ENCODE measurements at regions not wholly inside any gene's neighbourhood (a gene's known extent, or its start where the extent isn't known, plus 50 kb on each side); places are given as distances from the start of the nearest gene placed in this dataset.
"Not testable (repeated sequence)": the region's sequence is repeated elsewhere in the genome, so short reads cannot be mapped to it uniquely, and the experiment has no call there.

DNA sequence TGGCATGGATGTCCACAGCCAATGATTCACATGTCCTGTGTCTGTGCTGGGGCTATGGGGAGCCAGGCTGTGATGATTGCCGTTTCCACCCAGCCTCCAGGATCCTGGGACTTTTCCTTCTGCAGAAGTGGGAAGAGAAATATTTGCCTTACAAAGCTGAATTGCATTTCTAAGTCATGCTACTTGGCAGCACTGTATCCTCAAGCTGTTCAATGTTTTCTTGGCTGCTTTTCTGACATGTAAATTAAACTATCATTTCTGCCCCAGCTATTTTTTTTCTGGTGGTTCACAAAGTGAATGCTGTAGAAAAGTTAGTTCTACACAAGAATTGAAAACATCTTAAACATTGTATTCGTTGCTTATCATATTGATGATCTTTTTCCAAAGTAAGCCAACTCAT is 51.9 kb upstream of the TCERG1L start:
- Histone ChIP-seq H3K27me3 (ENCODE audit: control insufficient read depth, insufficient read depth, low read length) (no peaks in the 10 kb centered on the region), H3K4me3 (ENCODE audit: low read length) (no peak overlapping the region), H3K9me3 (ENCODE audit: control insufficient read depth, low read depth, low read length) (no peaks in the 10 kb centered on the region), H3K27ac (ENCODE audit: low read length) (no peak overlapping the region), H3K4me1 (ENCODE audit: control insufficient read depth, insufficient read depth, low read length) (no peaks in the 10 kb centered on the region), H3K36me3 (ENCODE audit: control insufficient read depth, insufficient read depth, low read length) (no peaks in the 10 kb centered on the region)
- WGBS (ENCODE audit: insufficient coverage, low lambda C conversion rate): no CpG with 5 or more reads among the region's 2 CpGs
- no peak for DNase-seq

DNA sequence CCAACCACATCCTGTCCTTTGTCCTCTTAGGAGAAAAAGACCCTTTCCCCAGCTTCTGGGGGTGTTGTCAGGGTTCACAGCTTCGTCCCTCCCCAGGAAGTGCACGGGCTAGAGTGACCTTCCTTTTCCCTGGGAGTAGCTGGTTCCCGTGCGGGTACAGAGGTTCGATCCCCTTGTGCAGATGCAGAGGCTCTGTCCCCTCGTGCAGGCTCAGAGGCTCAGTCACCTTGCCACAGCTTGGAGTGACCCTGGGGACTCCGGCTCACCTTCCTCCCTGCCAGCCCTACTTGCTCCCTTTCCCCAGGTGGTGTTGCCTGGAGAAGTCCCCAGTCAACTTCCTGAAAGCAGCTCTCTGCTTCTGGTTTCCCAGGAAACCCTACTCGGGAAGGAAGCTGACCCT is 60.0 kb upstream of the TCERG1L start:
- Histone ChIP-seq H3K9me3 (ENCODE audit: control insufficient read depth, low read depth, low read length) (peaks cover under 1% of the 10 kb centered on the region), H3K36me3 (ENCODE audit: control insufficient read depth, insufficient read depth, low read length) (no peaks in the 10 kb centered on the region), H3K4me1 (ENCODE audit: control insufficient read depth, insufficient read depth, low read length) (no peaks in the 10 kb centered on the region), H3K27ac (ENCODE audit: low read length) (no peak overlapping the region), H3K4me3 (ENCODE audit: low read length) (no peak overlapping the region), H3K27me3 (ENCODE audit: control insufficient read depth, insufficient read depth, low read length) (no peaks in the 10 kb centered on the region)
- WGBS (ENCODE audit: insufficient coverage, low lambda C conversion rate): no CpG with 5 or more reads among the region's 8 CpGs
- no peak for DNase-seq

DNA sequence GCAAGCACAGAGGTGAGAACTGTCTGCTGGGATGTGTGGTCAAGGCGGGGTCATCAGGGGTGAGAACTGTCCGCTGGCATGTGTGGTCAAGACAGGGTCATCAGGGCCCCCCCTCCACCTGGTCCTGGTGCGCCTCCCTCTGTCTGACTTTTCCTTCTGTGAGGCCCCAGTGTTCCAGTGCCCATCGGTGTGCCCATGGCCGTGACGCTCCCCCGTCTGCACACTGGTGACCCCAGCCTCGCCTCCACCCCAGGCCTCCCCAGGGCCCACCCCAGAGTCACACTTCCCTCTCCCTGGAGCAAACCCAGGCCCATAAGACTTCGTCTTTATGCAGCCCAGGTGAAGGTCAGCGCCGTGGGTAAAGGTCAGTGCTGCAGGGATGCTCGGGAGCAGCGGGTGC is 70.1 kb upstream of the TCERG1L start:
- Histone ChIP-seq H3K4me1 (ENCODE audit: control insufficient read depth, insufficient read depth, low read length) (no peaks in the 10 kb centered on the region), H3K9me3 (ENCODE audit: control insufficient read depth, low read depth, low read length) (peaks cover 3% of the 10 kb centered on the region), H3K27ac (ENCODE audit: low read length) (no peak overlapping the region), H3K36me3 (ENCODE audit: control insufficient read depth, insufficient read depth, low read length) (no peaks in the 10 kb centered on the region), H3K4me3 (ENCODE audit: low read length) (no peak overlapping the region), H3K27me3 (ENCODE audit: control insufficient read depth, insufficient read depth, low read length) (no peaks in the 10 kb centered on the region)
- DNase-seq: no peak
- WGBS (ENCODE audit: insufficient coverage, low lambda C conversion rate): no CpG with 5 or more reads among the region's 13 CpGs

DNA sequence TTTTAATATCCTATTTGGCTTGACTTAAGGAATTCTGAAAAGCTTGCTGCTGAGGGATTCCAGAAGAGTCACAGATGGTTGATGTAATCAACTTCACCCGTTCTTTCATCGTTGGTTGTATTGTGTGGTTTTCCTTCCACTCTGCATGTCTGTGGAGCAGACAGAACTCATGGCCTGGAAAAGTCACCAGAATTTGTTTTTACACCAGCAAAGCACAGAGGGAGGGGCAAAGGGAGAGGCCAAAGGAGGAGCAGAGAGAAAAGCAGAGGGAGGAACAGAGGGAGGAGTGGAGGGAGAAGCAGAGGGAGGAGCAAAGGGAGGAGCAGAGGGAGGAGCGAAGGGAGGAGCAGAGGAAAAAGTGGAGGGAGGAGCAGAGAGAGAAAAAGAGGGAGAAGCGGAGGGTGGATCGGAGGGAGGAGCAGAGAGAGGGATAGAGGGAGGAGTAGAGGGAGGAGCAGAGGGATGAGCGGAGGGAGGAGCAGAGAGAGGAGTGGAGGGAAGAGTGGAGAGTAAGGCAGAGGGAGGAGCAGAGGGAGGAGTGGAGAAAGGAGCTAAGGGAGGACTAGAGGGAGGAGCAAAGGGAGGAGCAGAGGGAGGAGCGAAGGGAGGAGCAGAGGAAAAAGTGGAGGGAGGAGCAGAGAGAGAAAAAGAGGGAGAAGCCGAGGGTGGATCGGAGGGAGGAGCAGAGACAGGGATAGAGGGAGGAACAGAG is 73.8 kb upstream of the TCERG1L start:
- DNase-seq; H3K27me3 ChIP-seq (ENCODE audit: control insufficient read depth, insufficient read depth, low read length); H3K9me3 ChIP-seq (ENCODE audit: control insufficient read depth, low read depth, low read length); H3K4me3 ChIP-seq (ENCODE audit: low read length); H3K36me3 ChIP-seq (ENCODE audit: control insufficient read depth, insufficient read depth, low read length); H3K4me1 ChIP-seq (ENCODE audit: control insufficient read depth, insufficient read depth, low read length); H3K27ac ChIP-seq (ENCODE audit: low read length): not testable (repeated sequence)
- WGBS (ENCODE audit: insufficient coverage, low lambda C conversion rate): 89% methylated on average over 7 of the region's 9 CpGs

DNA sequence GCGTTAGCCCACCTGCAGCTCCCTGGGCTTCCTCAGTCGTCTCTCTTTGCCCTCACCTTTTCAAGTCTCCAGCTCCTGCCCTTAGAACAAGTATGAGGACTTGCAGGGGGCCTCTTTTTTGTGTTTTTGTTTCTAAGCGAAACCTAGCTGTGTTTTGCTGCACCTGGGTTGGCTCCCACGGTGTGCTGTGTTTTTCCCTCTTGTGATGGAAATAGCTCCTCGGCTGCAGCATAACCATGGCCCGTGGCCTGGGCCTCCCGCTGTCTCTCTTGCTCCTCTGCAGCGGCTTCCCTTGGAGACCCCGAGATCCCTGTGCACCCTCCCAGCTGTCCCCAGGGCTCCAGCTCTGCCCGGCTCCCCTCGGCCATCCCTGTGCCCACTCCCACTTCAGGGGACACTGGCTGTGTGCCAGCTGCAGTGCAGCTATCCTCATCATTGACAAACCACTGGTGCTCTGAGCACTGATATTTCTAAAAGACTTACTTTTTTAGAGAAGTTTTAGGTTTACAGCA is 75.6 kb upstream of the TCERG1L start:
- no peak for DNase-seq
- H3K27ac ChIP-seq (ENCODE audit: low read length): no peak overlapping the region
- H3K27me3 ChIP-seq (ENCODE audit: control insufficient read depth, insufficient read depth, low read length): no peaks in the 10 kb centered on the region
- H3K9me3 ChIP-seq (ENCODE audit: control insufficient read depth, low read depth, low read length): no peaks in the 10 kb centered on the region
- H3K4me3 ChIP-seq (ENCODE audit: low read length): no peak overlapping the region
- no peaks in the 10 kb centered on the region for H3K36me3 ChIP-seq (ENCODE audit: control insufficient read depth, insufficient read depth, low read length)
- H3K4me1 ChIP-seq (ENCODE audit: control insufficient read depth, insufficient read depth, low read length): no peaks in the 10 kb centered on the region
- WGBS (ENCODE audit: insufficient coverage, low lambda C conversion rate): no CpG with 5 or more reads among the region's 11 CpGs

DNA sequence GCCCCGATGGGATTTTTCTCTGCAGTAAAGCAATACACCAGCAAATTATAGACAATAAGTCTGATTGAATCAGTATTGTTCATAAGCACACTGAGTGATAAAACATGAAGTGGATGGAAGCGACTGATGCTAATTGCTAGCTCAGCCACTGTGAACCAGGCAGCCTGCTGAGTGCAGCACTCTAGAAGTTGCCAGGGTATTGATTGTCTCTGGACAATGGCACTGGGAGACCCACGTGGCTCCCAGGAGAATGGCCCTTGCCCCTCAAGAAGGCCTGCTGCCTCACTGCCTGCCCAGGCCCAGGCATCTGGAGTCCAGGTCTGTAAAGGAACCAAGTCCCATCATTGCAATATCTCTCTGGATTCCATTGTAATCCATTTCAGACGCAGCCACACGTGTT is 80.4 kb upstream of the TCERG1L start:
- Histone ChIP-seq H3K9me3 (ENCODE audit: control insufficient read depth, low read depth, low read length) (no peaks in the 10 kb centered on the region), H3K4me1 (ENCODE audit: control insufficient read depth, insufficient read depth, low read length) (no peaks in the 10 kb centered on the region), H3K27me3 (ENCODE audit: control insufficient read depth, insufficient read depth, low read length) (no peaks in the 10 kb centered on the region), H3K27ac (ENCODE audit: low read length) (no peak overlapping the region), H3K36me3 (ENCODE audit: control insufficient read depth, insufficient read depth, low read length) (no peaks in the 10 kb centered on the region), H3K4me3 (ENCODE audit: low read length) (no peak overlapping the region)
- no CpG with 5 or more reads among the region's 5 CpGs for WGBS (ENCODE audit: insufficient coverage, low lambda C conversion rate)
- DNase-seq: no peak

DNA sequence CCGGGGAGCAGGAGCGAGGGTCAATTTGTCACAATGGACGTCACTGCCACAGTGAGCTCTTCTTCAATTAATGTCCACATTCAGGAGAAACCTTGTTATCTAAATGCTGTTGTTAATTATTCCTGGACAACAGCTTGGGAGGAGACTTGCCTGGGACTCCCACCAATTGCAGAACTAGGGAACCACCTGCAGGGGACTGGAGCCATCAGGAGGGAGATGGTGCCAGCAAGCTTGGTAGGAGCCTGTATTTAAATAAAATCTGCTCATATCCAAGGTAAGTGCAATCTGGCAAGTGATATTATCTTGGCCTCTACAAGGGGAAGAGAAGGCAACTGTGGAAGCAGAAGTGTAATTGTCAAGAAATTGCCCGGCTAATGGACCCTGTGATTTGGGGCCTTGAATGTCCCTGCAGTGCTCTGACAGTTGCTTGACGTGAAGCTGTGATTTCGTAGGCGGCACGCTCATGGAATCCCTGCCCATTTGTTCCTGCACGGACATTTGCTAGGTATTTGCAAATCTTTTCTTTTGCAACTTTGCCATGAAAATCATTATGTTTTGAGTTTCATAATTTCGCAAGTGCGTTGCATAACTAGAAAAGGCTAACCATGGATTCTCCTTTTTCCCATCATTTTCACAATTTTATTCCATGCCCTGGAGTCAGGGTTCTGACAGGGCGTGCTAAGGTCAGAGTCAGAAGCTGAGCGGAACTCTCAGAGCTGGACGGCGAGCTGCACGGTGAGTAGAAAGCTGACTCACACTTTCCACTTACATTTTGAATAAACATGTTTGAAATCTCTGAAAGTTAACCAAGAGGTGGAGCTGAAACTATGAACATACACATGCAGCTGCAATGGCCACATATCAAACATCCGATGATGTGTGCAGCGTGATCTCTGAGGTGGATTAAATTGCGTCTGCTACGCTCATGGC is 84.9 kb upstream of the TCERG1L start:
- no peak for DNase-seq

DNA sequence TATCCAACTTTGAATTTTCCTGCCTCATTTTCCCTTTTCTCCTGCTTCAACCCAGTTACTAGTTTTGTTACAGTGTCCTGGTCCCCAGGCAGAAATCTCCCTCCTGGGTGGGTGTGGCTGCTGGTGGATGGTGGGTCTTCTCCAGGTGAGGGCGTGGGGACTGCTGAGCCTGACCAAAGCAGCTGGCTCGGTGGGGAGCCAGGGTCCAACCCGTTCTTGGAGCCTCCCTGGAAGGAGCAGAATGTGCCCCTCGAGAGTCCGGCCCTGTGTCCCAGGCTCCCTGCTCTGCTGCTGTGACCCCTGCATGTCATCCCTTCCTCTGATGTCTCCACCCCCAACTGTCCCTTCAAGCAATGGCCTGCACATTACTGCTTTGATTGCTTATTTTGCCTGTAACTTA is 86.6 kb upstream of the TCERG1L start:
- WGBS (ENCODE audit: insufficient coverage, low lambda C conversion rate): no CpG with 5 or more reads among the region's 5 CpGs

More for the DNA sequence above, 84.9 kb upstream of the TCERG1L start:
- H3K27me3 ChIP-seq (ENCODE audit: control insufficient read depth, insufficient read depth, low read length): no peaks in the 10 kb centered on the region
- no peaks in the 10 kb centered on the region for H3K36me3 ChIP-seq (ENCODE audit: control insufficient read depth, insufficient read depth, low read length)
- no peak overlapping the region for H3K27ac ChIP-seq (ENCODE audit: low read length)
- no peaks in the 10 kb centered on the region for H3K4me1 ChIP-seq (ENCODE audit: control insufficient read depth, insufficient read depth, low read length)
- no peaks in the 10 kb centered on the region for H3K9me3 ChIP-seq (ENCODE audit: control insufficient read depth, low read depth, low read length)
- WGBS (ENCODE audit: insufficient coverage, low lambda C conversion rate): 65% methylated on average over 3 of the region's 20 CpGs
- H3K4me3 ChIP-seq (ENCODE audit: low read length): no peak overlapping the region

DNA sequence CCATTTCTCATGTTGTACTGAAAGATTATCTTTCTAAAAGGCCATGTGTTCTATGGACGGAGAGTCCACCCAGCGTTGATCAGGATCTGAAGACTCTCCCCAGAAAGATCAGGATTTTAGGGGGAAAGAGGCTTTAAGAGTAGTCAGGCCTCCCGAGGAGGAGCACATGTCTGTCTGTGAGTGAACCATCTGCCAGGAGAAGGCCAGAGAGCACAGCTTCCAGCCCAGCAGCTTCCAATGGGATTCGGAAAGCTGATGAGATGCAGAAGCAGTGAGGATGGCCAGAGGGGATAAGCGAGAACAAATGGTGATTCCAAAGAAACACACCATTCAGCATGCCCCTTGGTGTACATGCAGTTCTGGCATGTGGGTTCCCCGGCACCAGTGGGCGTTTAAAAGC is 88.5 kb upstream of the TCERG1L start:
- Histone ChIP-seq H3K4me3 (ENCODE audit: low read length) (no peak overlapping the region), H3K36me3 (ENCODE audit: control insufficient read depth, insufficient read depth, low read length) (no peaks in the 10 kb centered on the region), H3K9me3 (ENCODE audit: control insufficient read depth, low read depth, low read length) (no peaks in the 10 kb centered on the region), H3K27ac (ENCODE audit: low read length) (no peak overlapping the region), H3K27me3 (ENCODE audit: control insufficient read depth, insufficient read depth, low read length) (no peaks in the 10 kb centered on the region), H3K4me1 (ENCODE audit: control insufficient read depth, insufficient read depth, low read length) (no peaks in the 10 kb centered on the region)
- no peak for DNase-seq
- WGBS (ENCODE audit: insufficient coverage, low lambda C conversion rate): no CpG with 5 or more reads among the region's 7 CpGs

More for the DNA sequence above, 86.6 kb upstream of the TCERG1L start:
- DNase-seq: no peak
- no peak overlapping the region for H3K4me3 ChIP-seq (ENCODE audit: low read length)
- H3K27me3 ChIP-seq (ENCODE audit: control insufficient read depth, insufficient read depth, low read length): no peaks in the 10 kb centered on the region
- no peaks in the 10 kb centered on the region for H3K36me3 ChIP-seq (ENCODE audit: control insufficient read depth, insufficient read depth, low read length)
- no peaks in the 10 kb centered on the region for H3K4me1 ChIP-seq (ENCODE audit: control insufficient read depth, insufficient read depth, low read length)
- no peak overlapping the region for H3K27ac ChIP-seq (ENCODE audit: low read length)
- no peaks in the 10 kb centered on the region for H3K9me3 ChIP-seq (ENCODE audit: control insufficient read depth, low read depth, low read length)

DNA sequence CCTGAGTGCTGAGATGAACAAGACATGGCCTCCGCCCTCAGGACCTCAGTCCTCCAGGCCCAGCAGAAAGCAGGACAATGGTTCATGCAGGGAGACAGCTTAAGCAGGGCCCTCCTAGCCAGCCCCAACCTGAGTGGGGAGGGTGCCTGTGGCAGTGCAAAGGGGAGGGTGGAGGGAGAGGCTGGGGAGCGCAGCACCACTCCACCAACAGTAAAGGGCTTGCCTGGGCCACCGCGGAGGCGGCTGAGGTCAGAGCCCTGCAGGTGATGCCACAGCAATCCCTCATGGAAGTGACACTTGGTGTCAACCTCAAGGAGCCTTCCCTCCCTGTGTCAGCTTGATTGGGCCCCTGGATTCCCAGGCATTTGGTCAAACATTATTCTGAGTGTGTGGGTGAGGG is 89.0 kb upstream of the TCERG1L start:
- DNase-seq: no peak
- Histone ChIP-seq H3K9me3 (ENCODE audit: control insufficient read depth, low read depth, low read length) (no peaks in the 10 kb centered on the region), H3K4me3 (ENCODE audit: low read length) (no peak overlapping the region), H3K4me1 (ENCODE audit: control insufficient read depth, insufficient read depth, low read length) (no peaks in the 10 kb centered on the region), H3K36me3 (ENCODE audit: control insufficient read depth, insufficient read depth, low read length) (no peaks in the 10 kb centered on the region), H3K27me3 (ENCODE audit: control insufficient read depth, insufficient read depth, low read length) (no peaks in the 10 kb centered on the region), H3K27ac (ENCODE audit: low read length) (no peak overlapping the region)
- WGBS (ENCODE audit: insufficient coverage, low lambda C conversion rate): no CpG with 5 or more reads among the region's 5 CpGs

Data from large intestine (tissue), 3 donors.